ENCODE measurements at regions not wholly inside any gene's neighbourhood (a gene's known extent, or its start where the extent isn't known, plus 50 kb on each side); places are given as distances from the start of the nearest gene placed in this dataset.

GRCh38 chr4:124501576-124501975, 211.0 kb downstream of the ANKRD50 start:
- no peaks in the 10 kb centered on the region for H3K36me3 ChIP-seq (ENCODE audit: insufficient read depth, insufficient read length, low read length)
- H3K9me3 ChIP-seq (ENCODE audit: insufficient read depth, low read length), result no peaks in the 10 kb centered on the region
- H3K4me3 ChIP-seq (ENCODE audit: insufficient read length, low read depth), result no peak overlapping the region
- no peaks in the 10 kb centered on the region for H3K27me3 ChIP-seq (ENCODE audit: insufficient read depth, insufficient read length)
- DNase-seq (ENCODE audit: low read depth, low spot score), result no peak
- TF ChIP-seq SUZ12 (IDR thresholded peaks at IDR 0.05; ENCODE audit: extremely low read depth, insufficient read depth, insufficient read length), result no peak
- TF ChIP-seq YY1 (IDR thresholded peaks at IDR 0.05; ENCODE audit: insufficient read depth, insufficient read length), result no peak
- no peak for TF ChIP-seq ZNF274 (IDR thresholded peaks at IDR 0.05; ENCODE audit: low read depth, low read length)
- H3K4me1 ChIP-seq (ENCODE audit: insufficient read depth, insufficient read length), result no peaks in the 10 kb centered on the region
- H3K9ac ChIP-seq (ENCODE audit: insufficient read length, low read depth), result no peak overlapping the region

GRCh38 chr4:124504431-124504830, 208.1 kb downstream of the ANKRD50 start:
- no peak for DNase-seq (ENCODE audit: low read depth, low spot score)
- Histone ChIP-seq H3K36me3 (ENCODE audit: insufficient read depth, insufficient read length, low read length) (no peaks in the 10 kb centered on the region), H3K4me3 (ENCODE audit: insufficient read length, low read depth) (no peak overlapping the region), H3K9ac (ENCODE audit: insufficient read length, low read depth) (no peak overlapping the region), H3K27me3 (ENCODE audit: insufficient read depth, insufficient read length) (no peaks in the 10 kb centered on the region), H3K4me1 (ENCODE audit: insufficient read depth, insufficient read length) (no peaks in the 10 kb centered on the region), H3K9me3 (ENCODE audit: insufficient read depth, low read length) (no peaks in the 10 kb centered on the region)
- TF ChIP-seq SUZ12 (IDR thresholded peaks at IDR 0.05; ENCODE audit: extremely low read depth, insufficient read depth, insufficient read length) (no peak), YY1 (IDR thresholded peaks at IDR 0.05; ENCODE audit: insufficient read depth, insufficient read length) (no peak), ZNF274 (IDR thresholded peaks at IDR 0.05; ENCODE audit: low read depth, low read length) (no peak)

- H3K4me1 ChIP-seq (ENCODE audit: insufficient read depth, insufficient read length), result no peaks in the 10 kb centered on the region
- no peak overlapping the region for H3K4me3 ChIP-seq (ENCODE audit: insufficient read length, low read depth)
- H3K36me3 ChIP-seq (ENCODE audit: insufficient read depth, insufficient read length, low read length), result no peaks in the 10 kb centered on the region
- H3K9me3 ChIP-seq (ENCODE audit: insufficient read depth, low read length), result no peaks in the 10 kb centered on the region
- no peaks in the 10 kb centered on the region for H3K27me3 ChIP-seq (ENCODE audit: insufficient read depth, insufficient read length)
- no peak for TF ChIP-seq ZNF274 (IDR thresholded peaks at IDR 0.05; ENCODE audit: low read depth, low read length)
- TF ChIP-seq SUZ12 (IDR thresholded peaks at IDR 0.05; ENCODE audit: extremely low read depth, insufficient read depth, insufficient read length), result no peak
- TF ChIP-seq YY1 (IDR thresholded peaks at IDR 0.05; ENCODE audit: insufficient read depth, insufficient read length), result no peak
- DNase-seq (ENCODE audit: low read depth, low spot score), result no peak
- H3K9ac ChIP-seq (ENCODE audit: insufficient read length, low read depth), result no peak overlapping the region
Measured at GRCh38 chr4:124505211-124505610, 207.3 kb downstream of the ANKRD50 start.

DNA sequence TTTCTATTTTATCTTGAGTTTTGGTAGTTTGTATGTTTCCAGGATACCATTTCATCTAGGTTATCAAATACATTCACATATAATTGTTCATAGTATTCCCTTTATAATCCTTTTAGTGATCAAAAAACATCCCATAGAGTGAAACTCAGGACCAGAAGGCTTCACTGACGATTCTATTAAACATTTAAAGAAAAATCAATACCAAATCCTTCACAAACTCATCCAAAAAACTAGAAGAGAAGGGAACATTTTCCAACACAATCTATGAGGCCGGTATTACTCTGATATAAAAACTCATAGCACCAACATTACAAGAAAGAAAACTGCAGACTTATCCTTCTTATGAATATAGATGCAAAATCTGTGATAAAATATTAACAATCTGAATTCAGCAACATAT, 203.4 kb downstream of the ANKRD50 start:
- no peak for DNase-seq (ENCODE audit: low read depth, low spot score)

GRCh38 chr4:124514588-124514987, 197.9 kb downstream of the ANKRD50 start:
- H3K9ac ChIP-seq (ENCODE audit: insufficient read length, low read depth), result no peak overlapping the region
- no peaks in the 10 kb centered on the region for H3K9me3 ChIP-seq (ENCODE audit: insufficient read depth, low read length)
- H3K27me3 ChIP-seq (ENCODE audit: insufficient read depth, insufficient read length), result no peaks in the 10 kb centered on the region
- H3K4me3 ChIP-seq (ENCODE audit: insufficient read length, low read depth), result no peak overlapping the region
- DNase-seq (ENCODE audit: low read depth, low spot score), result no peak
- TF ChIP-seq ZNF274 (IDR thresholded peaks at IDR 0.05; ENCODE audit: low read depth, low read length) (no peak), SUZ12 (IDR thresholded peaks at IDR 0.05; ENCODE audit: extremely low read depth, insufficient read depth, insufficient read length) (no peak), YY1 (IDR thresholded peaks at IDR 0.05; ENCODE audit: insufficient read depth, insufficient read length) (no peak)
- H3K36me3 ChIP-seq (ENCODE audit: insufficient read depth, insufficient read length, low read length), result no peaks in the 10 kb centered on the region
- H3K4me1 ChIP-seq (ENCODE audit: insufficient read depth, insufficient read length), result no peaks in the 10 kb centered on the region

More for the DNA sequence above, 203.4 kb downstream of the ANKRD50 start:
- no peaks in the 10 kb centered on the region for H3K4me1 ChIP-seq (ENCODE audit: insufficient read depth, insufficient read length)
- no peak overlapping the region for H3K4me3 ChIP-seq (ENCODE audit: insufficient read length, low read depth)
- H3K9me3 ChIP-seq (ENCODE audit: insufficient read depth, low read length), result no peaks in the 10 kb centered on the region
- no peak overlapping the region for H3K9ac ChIP-seq (ENCODE audit: insufficient read length, low read depth)
- no peak for TF ChIP-seq ZNF274 (IDR thresholded peaks at IDR 0.05; ENCODE audit: low read depth, low read length)
- no peak for TF ChIP-seq YY1 (IDR thresholded peaks at IDR 0.05; ENCODE audit: insufficient read depth, insufficient read length)
- TF ChIP-seq SUZ12 (IDR thresholded peaks at IDR 0.05; ENCODE audit: extremely low read depth, insufficient read depth, insufficient read length), result no peak
- no peaks in the 10 kb centered on the region for H3K36me3 ChIP-seq (ENCODE audit: insufficient read depth, insufficient read length, low read length)
- H3K27me3 ChIP-seq (ENCODE audit: insufficient read depth, insufficient read length), result no peaks in the 10 kb centered on the region

DNA sequence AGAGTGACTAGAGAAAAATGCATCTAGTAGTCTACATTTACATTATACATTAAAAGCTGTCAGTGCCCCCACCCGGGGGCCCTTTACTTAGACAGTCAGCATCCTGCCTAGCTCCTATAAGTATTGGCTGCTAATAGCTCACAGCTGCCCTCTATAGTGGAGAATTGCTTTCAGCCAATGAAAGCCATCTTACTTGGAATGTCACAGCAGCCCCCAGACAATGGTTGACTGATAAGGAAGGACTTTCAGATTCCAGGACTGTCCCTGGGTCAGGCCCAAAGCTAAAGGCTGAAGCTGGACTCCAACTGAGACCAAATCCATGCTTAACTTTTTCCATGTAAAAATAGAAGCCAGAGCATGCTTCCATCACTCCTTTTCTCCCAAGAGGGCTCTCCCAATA, 196.9 kb downstream of the ANKRD50 start:
- Histone ChIP-seq H3K4me3 (ENCODE audit: insufficient read length, low read depth) (no peak overlapping the region), H3K27me3 (ENCODE audit: insufficient read depth, insufficient read length) (no peaks in the 10 kb centered on the region), H3K9me3 (ENCODE audit: insufficient read depth, low read length) (no peaks in the 10 kb centered on the region), H3K9ac (ENCODE audit: insufficient read length, low read depth) (no peak overlapping the region), H3K36me3 (ENCODE audit: insufficient read depth, insufficient read length, low read length) (no peaks in the 10 kb centered on the region), H3K4me1 (ENCODE audit: insufficient read depth, insufficient read length) (no peaks in the 10 kb centered on the region)
- no peak for DNase-seq (ENCODE audit: low read depth, low spot score)
- TF ChIP-seq YY1 (IDR thresholded peaks at IDR 0.05; ENCODE audit: insufficient read depth, insufficient read length) (no peak), ZNF274 (IDR thresholded peaks at IDR 0.05; ENCODE audit: low read depth, low read length) (no peak), SUZ12 (IDR thresholded peaks at IDR 0.05; ENCODE audit: extremely low read depth, insufficient read depth, insufficient read length) (no peak)

DNA sequence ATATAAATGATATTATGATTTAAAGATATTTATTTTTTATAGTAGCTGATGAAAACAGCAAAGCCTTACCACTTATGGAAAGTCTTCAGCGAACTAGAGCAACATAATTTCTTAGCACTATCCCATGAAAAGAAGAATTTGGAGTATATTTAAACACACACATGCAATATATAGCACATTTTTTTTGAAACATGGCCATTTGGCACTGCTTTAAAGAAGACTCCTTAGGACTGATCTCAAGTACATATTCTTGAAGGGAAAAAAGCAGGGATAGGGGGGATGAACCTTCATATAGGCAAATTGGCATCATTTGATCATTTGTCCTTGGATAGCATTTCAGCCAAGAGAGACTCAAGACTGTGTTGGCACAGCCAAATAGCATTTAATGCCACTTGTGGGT, 193.3 kb downstream of the ANKRD50 start:
- no peaks in the 10 kb centered on the region for H3K27me3 ChIP-seq (ENCODE audit: insufficient read depth, insufficient read length)
- TF ChIP-seq ZNF274 (IDR thresholded peaks at IDR 0.05; ENCODE audit: low read depth, low read length), result no peak
- TF ChIP-seq SUZ12 (IDR thresholded peaks at IDR 0.05; ENCODE audit: extremely low read depth, insufficient read depth, insufficient read length), result no peak
- no peak for TF ChIP-seq YY1 (IDR thresholded peaks at IDR 0.05; ENCODE audit: insufficient read depth, insufficient read length)

More for the DNA sequence above, 193.3 kb downstream of the ANKRD50 start:
- no peak for DNase-seq (ENCODE audit: low read depth, low spot score)
- Histone ChIP-seq H3K9me3 (ENCODE audit: insufficient read depth, low read length) (no peaks in the 10 kb centered on the region), H3K4me1 (ENCODE audit: insufficient read depth, insufficient read length) (no peaks in the 10 kb centered on the region), H3K9ac (ENCODE audit: insufficient read length, low read depth) (no peak overlapping the region), H3K4me3 (ENCODE audit: insufficient read length, low read depth) (no peak overlapping the region), H3K36me3 (ENCODE audit: insufficient read depth, insufficient read length, low read length) (no peaks in the 10 kb centered on the region)

All from NT2/D1 (cell line).